HL-60 (cell line): ENCODE measurements at regions not wholly inside any gene's neighbourhood (a gene's known extent, or its start where the extent isn't known, plus 50 kb on each side); places are given as distances from the start of the nearest gene placed in this dataset.

Experiments
- GABPA ChIP-seq: IDR thresholded peaks from 2 replicates; pipeline ENCODE4 v1.6.1; 2012; ENCODE audit warnings: low read depth
- POLR2AphosphoS5 ChIP-seq: IDR thresholded peaks from 2 replicates; pipeline ENCODE4 v1.6.1; 2012; ENCODE audit warnings: low read depth
- TF ChIP-seq, protein P1 (sequence below): IDR thresholded peaks from 2 replicates; pipeline ENCODE4 v1.6.1; 2012; ENCODE audit warnings: low read depth; ENCODE audit not compliant: insufficient replicate concordance
- TF ChIP-seq, protein P2 (sequence below): IDR thresholded peaks from one replicate; pipeline ENCODE4 v1.5.1; 2011; ENCODE audit warnings: low read length, control low read depth, inconsistent platforms; ENCODE audit not compliant: insufficient read depth

DNA sequence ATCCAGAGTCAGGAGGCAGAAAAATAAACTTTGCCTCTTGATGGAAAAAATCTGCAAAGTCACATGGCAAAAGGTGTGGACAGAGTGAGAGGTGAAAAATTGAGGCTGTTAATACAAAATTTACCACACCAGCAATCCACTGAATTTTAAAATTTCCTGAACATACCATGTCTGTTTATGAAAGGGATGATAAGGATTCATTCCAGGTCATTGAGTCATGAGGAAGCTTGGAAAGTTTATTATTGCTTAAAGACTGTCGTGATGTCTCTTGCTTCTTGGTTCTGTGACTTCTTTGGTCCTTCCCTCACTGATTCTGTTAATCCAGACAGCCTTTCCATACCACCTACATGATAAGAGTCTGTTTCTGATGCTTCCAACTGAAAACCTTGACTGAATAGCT, 73.2 kb downstream of the TTC6 start:
- TF ChIP-seq, protein P1, sequence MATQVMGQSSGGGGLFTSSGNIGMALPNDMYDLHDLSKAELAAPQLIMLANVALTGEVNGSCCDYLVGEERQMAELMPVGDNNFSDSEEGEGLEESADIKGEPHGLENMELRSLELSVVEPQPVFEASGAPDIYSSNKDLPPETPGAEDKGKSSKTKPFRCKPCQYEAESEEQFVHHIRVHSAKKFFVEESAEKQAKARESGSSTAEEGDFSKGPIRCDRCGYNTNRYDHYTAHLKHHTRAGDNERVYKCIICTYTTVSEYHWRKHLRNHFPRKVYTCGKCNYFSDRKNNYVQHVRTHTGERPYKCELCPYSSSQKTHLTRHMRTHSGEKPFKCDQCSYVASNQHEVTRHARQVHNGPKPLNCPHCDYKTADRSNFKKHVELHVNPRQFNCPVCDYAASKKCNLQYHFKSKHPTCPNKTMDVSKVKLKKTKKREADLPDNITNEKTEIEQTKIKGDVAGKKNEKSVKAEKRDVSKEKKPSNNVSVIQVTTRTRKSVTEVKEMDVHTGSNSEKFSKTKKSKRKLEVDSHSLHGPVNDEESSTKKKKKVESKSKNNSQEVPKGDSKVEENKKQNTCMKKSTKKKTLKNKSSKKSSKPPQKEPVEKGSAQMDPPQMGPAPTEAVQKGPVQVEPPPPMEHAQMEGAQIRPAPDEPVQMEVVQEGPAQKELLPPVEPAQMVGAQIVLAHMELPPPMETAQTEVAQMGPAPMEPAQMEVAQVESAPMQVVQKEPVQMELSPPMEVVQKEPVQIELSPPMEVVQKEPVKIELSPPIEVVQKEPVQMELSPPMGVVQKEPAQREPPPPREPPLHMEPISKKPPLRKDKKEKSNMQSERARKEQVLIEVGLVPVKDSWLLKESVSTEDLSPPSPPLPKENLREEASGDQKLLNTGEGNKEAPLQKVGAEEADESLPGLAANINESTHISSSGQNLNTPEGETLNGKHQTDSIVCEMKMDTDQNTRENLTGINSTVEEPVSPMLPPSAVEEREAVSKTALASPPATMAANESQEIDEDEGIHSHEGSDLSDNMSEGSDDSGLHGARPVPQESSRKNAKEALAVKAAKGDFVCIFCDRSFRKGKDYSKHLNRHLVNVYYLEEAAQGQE, result no peak
- TF ChIP-seq, protein P2, sequence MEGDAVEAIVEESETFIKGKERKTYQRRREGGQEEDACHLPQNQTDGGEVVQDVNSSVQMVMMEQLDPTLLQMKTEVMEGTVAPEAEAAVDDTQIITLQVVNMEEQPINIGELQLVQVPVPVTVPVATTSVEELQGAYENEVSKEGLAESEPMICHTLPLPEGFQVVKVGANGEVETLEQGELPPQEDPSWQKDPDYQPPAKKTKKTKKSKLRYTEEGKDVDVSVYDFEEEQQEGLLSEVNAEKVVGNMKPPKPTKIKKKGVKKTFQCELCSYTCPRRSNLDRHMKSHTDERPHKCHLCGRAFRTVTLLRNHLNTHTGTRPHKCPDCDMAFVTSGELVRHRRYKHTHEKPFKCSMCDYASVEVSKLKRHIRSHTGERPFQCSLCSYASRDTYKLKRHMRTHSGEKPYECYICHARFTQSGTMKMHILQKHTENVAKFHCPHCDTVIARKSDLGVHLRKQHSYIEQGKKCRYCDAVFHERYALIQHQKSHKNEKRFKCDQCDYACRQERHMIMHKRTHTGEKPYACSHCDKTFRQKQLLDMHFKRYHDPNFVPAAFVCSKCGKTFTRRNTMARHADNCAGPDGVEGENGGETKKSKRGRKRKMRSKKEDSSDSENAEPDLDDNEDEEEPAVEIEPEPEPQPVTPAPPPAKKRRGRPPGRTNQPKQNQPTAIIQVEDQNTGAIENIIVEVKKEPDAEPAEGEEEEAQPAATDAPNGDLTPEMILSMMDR, result no peak
- no peak for TF ChIP-seq POLR2AphosphoS5
- TF ChIP-seq GABPA, result no peak
